K562 (cell line): ENCODE measurements at regions not wholly inside any gene's neighbourhood (a gene's known extent, or its start where the extent isn't known, plus 50 kb on each side); places are given as distances from the start of the nearest gene placed in this dataset.

ENCODE experiments used
- ATAC-seq: fragments of 200-7000 bp; cut with Tn5 transposase; 3 replicates; pipeline ENCODE4 v1.9.1; 2020; ENCODE audit warnings: moderate library complexity
- BruUV-seq: library from RNA; stranded (reverse); fragments of 400-500 nt; replicated peaks from 2 replicates; lab custom pipeline; 2021; lab: Mats Ljungman, UMichigan
- CTCF ChIA-PET: fragments of 300-600 bp; formaldehyde crosslinking; extraction: SDS; loops from one replicate; lab custom pipeline; 2021; ENCODE audit warnings: low intra/inter-chr PET ratio; lab: Yijun Ruan, JAX
- POLR2A ChIA-PET: fragments of 300-600, 350-650 bp; sonication (Branson Sonifier 250); formaldehyde crosslinking; extraction: SDS; loops from one replicate; lab custom pipeline; 2021; ENCODE audit warnings: antibody characterized with exemption, inconsistent platforms; lab: Yijun Ruan, JAX
- DNase-seq, 4 experiments: peaks; one replicate each; pipeline versions ENCODE4 v3.0.0 to v3.0.0-alpha.2; 2011 to 2018; ENCODE audit warnings: low spot score in 3 of 4, mixed read lengths in 3 of 4; ENCODE audit errors: extremely low read depth in 1 of 4
- FAIRE-seq: peaks from 2 replicates; lab custom pipeline; 2011; peaks lifted over from hg19 to GRCh38; lab: Jason Lieb, UNC
- H2AFZ ChIP-seq: 2 replicates; pipeline ENCODE4 v1.6.0; 2011; ENCODE audit warnings: low read depth, low read length, control low read depth, inconsistent platforms
- H3K27ac ChIP-seq: fragments of 200-600 bp; 3 replicates; pipeline ENCODE4 v1.8.0; 2011; ENCODE audit warnings: low read depth, mild to moderate bottlenecking, control low read depth, inconsistent platforms, low read length, moderate library complexity, mixed read lengths; ENCODE audit errors: extremely low read depth
- H3K27me3 ChIP-seq, 2 experiments: fragments of 300-600 bp in 1 of 2; 2 replicates in 1 of 2; 3 replicates in 1 of 2; pipeline versions ENCODE4 v1.6.0 to v1.8.0; 2011; ENCODE audit warnings: inconsistent platforms in 2 of 2, low read length in 2 of 2, mild to moderate bottlenecking in 1 of 2, mixed read lengths in 1 of 2, moderate library complexity in 1 of 2; ENCODE audit not compliant: control insufficient read depth in 2 of 2, insufficient read depth in 2 of 2
- H3K36me3 ChIP-seq: fragments of 300-600 bp; 3 replicates; pipeline ENCODE4 v1.8.0; 2011; ENCODE audit warnings: mild to moderate bottlenecking, low read length, inconsistent platforms; ENCODE audit not compliant: control insufficient read depth, insufficient read depth
- H3K4me1 ChIP-seq, 2 experiments: fragments of 200-600 bp in 1 of 2; replicated peaks in 1 of 2; 2 replicates in 1 of 2; 3 replicates in 1 of 2; pipeline versions ENCODE4 v1.5.1 to v1.8.0; 2011; ENCODE audit warnings: inconsistent platforms in 2 of 2, low read length in 2 of 2, mild to moderate bottlenecking in 1 of 2, mixed read lengths in 1 of 2, moderate library complexity in 1 of 2; ENCODE audit not compliant: control insufficient read depth in 2 of 2, insufficient read depth in 2 of 2
- H3K4me2 ChIP-seq: 2 replicates; pipeline ENCODE4 v1.6.1; 2011; ENCODE audit warnings: low read length, control low read depth, inconsistent platforms, mixed read lengths; ENCODE audit not compliant: insufficient read depth
- H3K4me3 ChIP-seq: fragments of 200-600 bp; sonication (generic), shearing (Covaris generic); 2 replicates; pipeline ENCODE4 v1.5.1; 2016; ENCODE audit warnings: control low read depth, inconsistent platforms
- H3K79me2 ChIP-seq: fragments of 200-600 bp; 3 replicates; pipeline ENCODE4 v1.8.0; 2011; ENCODE audit warnings: low read length, inconsistent platforms; ENCODE audit not compliant: control insufficient read depth, insufficient read depth
- H3K9ac ChIP-seq, 2 experiments: 2 replicates each; pipeline versions ENCODE4 v1.6.0 to v1.6.1; 2011; ENCODE audit warnings: low read depth in 2 of 2, low read length in 2 of 2, control low read depth in 1 of 2, inconsistent platforms in 1 of 2, mild to moderate bottlenecking in 1 of 2, mixed read lengths in 1 of 2; ENCODE audit not compliant: insufficient read depth in 1 of 2
- H3K9me1 ChIP-seq: one replicate; pipeline ENCODE4 v1.6.0; 2011; ENCODE audit warnings: inconsistent platforms, mild to moderate bottlenecking, low read length, moderate library complexity; ENCODE audit not compliant: control insufficient read depth, insufficient read depth
- H3K9me3 ChIP-seq: replicated peaks from 2 replicates; pipeline ENCODE4 v1.5.1; 2011; ENCODE audit warnings: low read depth, low read length, inconsistent platforms; ENCODE audit not compliant: control insufficient read depth, insufficient read depth
- H4K20me1 ChIP-seq: replicated peaks from 2 replicates; pipeline ENCODE4 v1.6.1; 2011; ENCODE audit warnings: low read length, inconsistent platforms, mixed read lengths; ENCODE audit not compliant: control insufficient read depth, insufficient read depth
- BHLHE40 ChIP-seq: IDR thresholded peaks from 2 replicates; pipeline ENCODE4 v1.6.1; 2011; ENCODE audit warnings: low read length, improper control_type of control experiment
- C11orf30 ChIP-seq: fragments of 450-650 bp; IDR thresholded peaks from 2 replicates; pipeline ENCODE4 v1.6.1; 2016; ENCODE audit warnings: low read depth, mild to moderate bottlenecking
- CC2D1A ChIP-seq: fragments of 450-650 bp; IDR thresholded peaks from 2 replicates; pipeline ENCODE4 v1.6.1; 2017; ENCODE audit warnings: mild to moderate bottlenecking
- ELF2 ChIP-seq: fragments of 250-450 bp; sonication (Bioruptor Pico); IDR thresholded peaks from 2 replicates; pipeline ENCODE4 v1.5.0; 2021; ENCODE audit warnings: mild to moderate bottlenecking
- RBM34 ChIP-seq: fragments of 200-400 bp; formaldehyde crosslinking; IDR thresholded peaks from 2 replicates; pipeline ENCODE4 v1.6.1; 2018; ENCODE audit warnings: low read length, borderline replicate concordance; ENCODE audit not compliant: insufficient read depth
- RHOXF2B ChIP-seq: fragments of 250-450 bp; sonication (Bioruptor Pico); conservative IDR thresholded peaks from 2 replicates; pipeline ENCODE4 v1.5.1; 2021
- SMAD1 ChIP-seq: fragments of 150-350 bp; IDR thresholded peaks from 2 replicates; pipeline ENCODE4 v1.6.1; 2014; ENCODE audit warnings: low read length, low read depth; ENCODE audit not compliant: partially characterized antibody
- THRAP3 ChIP-seq: fragments of 450-650 bp; IDR thresholded peaks from 2 replicates; pipeline ENCODE4 v1.6.1; 2016; ENCODE audit warnings: mild to moderate bottlenecking, inconsistent platforms, borderline replicate concordance
- ZNF830 ChIP-seq: fragments of 250-450 bp; sonication (Bioruptor Pico); IDR thresholded peaks from 2 replicates; pipeline ENCODE4 v1.5.0; 2021; ENCODE audit warnings: mild to moderate bottlenecking
- WGBS: fragments of 100-300 bp; shearing (Covaris generic); methylation state at CpG from one replicate; pipeline ENCODE4 v1.1.6; 2016; ENCODE audit warnings: low coverage, mixed read lengths; ENCODE audit not compliant: insufficient coverage; ENCODE audit errors: missing lambda C conversion rate; 5-methylcytosine and 5-hydroxymethylcytosine counted together
- in situ Hi-C: fragments of 300-500 bp; cut with MboI; formaldehyde crosslinking; loops from 4 replicates; pipeline ENCODE4 v1.15.0; 2018; ENCODE audit warnings: inconsistent platforms, mixed read lengths
- intact Hi-C: fragments of 100-400 bp; cut with micrococcal nuclease; formaldehyde crosslinking; loops from 2 replicates; pipeline ENCODE4 v1.14.2; 2022
- TF ChIP-seq, protein P1 (sequence below): fragments of 250-450 bp; sonication (Bioruptor Pico); IDR thresholded peaks from 2 replicates; pipeline ENCODE4 v1.8.0; 2022; ENCODE audit warnings: moderate library complexity, mild to moderate bottlenecking, inconsistent platforms

DNA sequence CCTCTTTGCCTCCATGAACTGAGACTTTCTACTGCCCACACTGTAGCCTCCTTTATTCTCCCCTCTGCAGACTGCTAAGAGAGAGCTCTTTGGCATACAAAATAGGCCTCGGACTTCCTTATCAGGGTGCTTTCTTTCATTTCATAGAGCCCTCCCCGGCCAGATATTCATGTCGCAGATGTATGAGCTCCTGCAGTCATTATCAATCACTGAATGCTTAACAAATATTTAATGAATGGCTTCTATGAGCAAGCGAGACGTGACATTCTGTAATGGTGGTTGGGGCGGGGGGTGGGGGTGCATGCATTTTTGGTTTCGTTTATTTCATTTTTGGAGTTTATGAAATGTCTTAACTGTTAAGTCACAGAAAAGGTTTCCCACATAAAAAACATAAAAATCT, 344.8 kb upstream of the KAZN start (continued):
- no peak for TF ChIP-seq RHOXF2B (CRISPR knock-in tag)

- ChIA-PET POLR2A (interaction anchor here (0.8 kb wide), 1 partner anchor 16 kb away, joined by 3 read pairs; no protein-coding TSS in a partner anchor), CTCF (no interaction called here)
- Histone ChIP-seq H3K27ac (no peak overlapping the region), H3K9me1 (no peaks in the 10 kb centered on the region), H2AFZ (no peak overlapping the region), H3K4me2 (no peak overlapping the region), H3K79me2 (no peaks in the 10 kb centered on the region), H3K4me3 (no peak overlapping the region), H4K20me1 (no peaks in the 10 kb centered on the region), H3K36me3 (no peaks in the 10 kb centered on the region), H3K4me1 (no peaks in the 10 kb centered on the region), H3K9ac (no peak overlapping the region; a peak in 1 of 4 replicates), H3K27me3 (peaks cover 12 to 13% of the 10 kb centered on the region in 2 experiments; a peak in 4 of 5 replicates), H3K9me3 (no peaks in the 10 kb centered on the region)
- ATAC-seq (no peak), FAIRE-seq (no peak), DNase-seq (no peak)
- intact Hi-C loops: no loop called here
- no TSS peak for BruUV-seq
- in situ Hi-C loops: no loop called here
- WGBS: 2% methylated on average over 6 of the region's 6 CpGs
- TF ChIP-seq ZNF830: no peak
- TF ChIP-seq THRAP3: no peak
- no peak for TF ChIP-seq C11orf30
- TF ChIP-seq SMAD1: no peak
- no peak for TF ChIP-seq RBM34
- no peak for TF ChIP-seq ELF2 (CRISPR knock-in tag)
- TF ChIP-seq, protein P1, sequence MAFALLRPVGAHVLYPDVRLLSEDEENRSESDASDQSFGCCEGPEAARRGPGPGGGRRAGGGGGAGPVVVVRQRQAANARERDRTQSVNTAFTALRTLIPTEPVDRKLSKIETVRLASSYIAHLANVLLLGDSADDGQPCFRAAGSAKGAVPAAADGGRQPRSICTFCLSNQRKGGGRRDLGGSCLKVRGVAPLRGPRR (CRISPR knock-in tag): no peak
- TF ChIP-seq CC2D1A: no peak
- TF ChIP-seq BHLHE40: no peak
Observed at GRCh38 chr1:14254251-14254650, 344.2 kb upstream of the KAZN start.
